Upper lobe of left lung (tissue), 6 donors: ENCODE measurements at regions not wholly inside any gene's neighbourhood (a gene's known extent, or its start where the extent isn't known, plus 50 kb on each side); places are given as distances from the start of the nearest gene placed in this dataset.
A peak's percentile ranks its signal among the peaks of the same experiment; 100 is the strongest.
"Not testable (repeated sequence)": the region's sequence is repeated elsewhere in the genome, so short reads cannot be mapped to it uniquely, and the experiment has no call there.

Source experiments
- ATAC-seq, 2 donors: fragments of 200-7000 bp; cut with Tn5 transposase; one replicate each; pipeline ENCODE4 v1.9.1; 2022; ENCODE audit warnings: mild to moderate bottlenecking in 2 of 2, moderate library complexity in 2 of 2; ENCODE audit not compliant: low FRiP score in 2 of 2
- DNase-seq, 2 donors: peaks; one replicate each; pipeline ENCODE4 v3.0.0-alpha.2; 2019 to 2020
- H3K27ac ChIP-seq, 4 donors: fragments of 200-600 bp; sonication (generic); one replicate each; pipeline ENCODE4 v1.5.1; 2016 to 2019
- H3K27me3 ChIP-seq, 4 donors: fragments of 200-600 bp; sonication (generic); one replicate each; pipeline ENCODE4 v1.5.1; 2017 to 2019
- H3K36me3 ChIP-seq, 4 donors: fragments of 200-600 bp; sonication (generic); one replicate each; pipeline ENCODE4 v1.5.1; 2016 to 2019
- H3K4me1 ChIP-seq, 4 donors: fragments of 200-600 bp; sonication (generic); one replicate each; pipeline ENCODE4 v1.5.1; 2018 to 2019
- H3K4me3 ChIP-seq, 4 donors: fragments of 200-600 bp; sonication (generic); one replicate each; pipeline ENCODE4 v1.5.1; 2017 to 2019; ENCODE audit warnings: mild to moderate bottlenecking in 2 of 4, moderate library complexity in 1 of 4
- H3K9me3 ChIP-seq, 4 donors: fragments of 200-600 bp; sonication (generic); one replicate each; pipeline ENCODE4 v1.5.1; 2018 to 2019
- EP300 ChIP-seq, 4 donors: sonication (generic); formaldehyde crosslinking; IDR thresholded peaks; one replicate each; pipeline ENCODE4 v1.5.1; 2017; ENCODE audit warnings: antibody characterized with exemption in 4 of 4, control low read depth in 2 of 4
- POLR2A ChIP-seq, 4 donors: fragments of 450-650 bp; IDR thresholded peaks; one replicate each; pipeline ENCODE4 v1.5.1; 2016 to 2017; ENCODE audit warnings: antibody characterized with exemption in 4 of 4, mild to moderate bottlenecking in 2 of 4
- POLR2AphosphoS5 ChIP-seq, 2 donors: sonication (generic); formaldehyde crosslinking; IDR thresholded peaks; one replicate each; pipeline ENCODE4 v1.5.1; 2017; ENCODE audit warnings: antibody characterized with exemption in 2 of 2
- WGBS, 2 donors: methylation state at CpG; one replicate each; pipeline ENCODE4 v1.1.5; 2017 to 2018; 5-methylcytosine and 5-hydroxymethylcytosine counted together
- TF ChIP-seq, protein P1 (sequence below), 6 experiments: fragments of 450-650 bp in 4 of 6; fragments of 200-600 bp in 2 of 6; sonication (generic) in 2 of 6; IDR thresholded peaks; one replicate each; pipeline ENCODE4 v1.5.1; 2016 to 2019; ENCODE audit warnings: antibody characterized with exemption in 6 of 6
- donor health status: DM: no; HTN: no; CAD: no; lungs with moderate emphysema.
- donor health status: DM: no; HTN: yes; CAD: no; lungs with severe emphysema.

DNA sequence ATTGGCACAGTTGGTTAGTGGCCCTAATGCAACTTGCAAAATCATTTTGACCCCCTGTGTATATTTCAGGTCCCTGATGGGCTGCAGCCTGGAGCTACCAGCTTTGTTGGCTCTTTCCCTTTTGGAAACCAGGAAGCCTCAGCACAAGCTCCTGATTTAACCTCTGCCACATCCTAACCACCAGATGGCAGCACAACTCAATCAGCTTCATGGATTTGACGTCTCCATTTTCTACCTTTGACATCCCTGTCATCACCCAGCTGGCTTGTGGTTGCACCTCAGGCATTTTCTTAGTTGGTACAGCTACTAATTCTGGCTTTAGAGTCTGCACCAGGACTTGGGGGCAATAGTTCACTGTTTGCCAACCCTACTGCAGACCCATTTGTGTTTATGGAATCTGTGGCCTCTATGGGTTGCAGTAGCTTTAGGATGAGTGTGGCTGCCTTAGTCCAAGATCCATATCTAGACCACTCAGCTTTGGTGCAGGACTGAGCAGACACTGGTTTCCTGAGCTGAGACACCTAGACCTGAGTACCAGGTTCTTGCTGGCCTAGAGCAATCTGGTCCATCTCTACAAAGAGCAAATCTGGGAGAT lies 456.2 kb downstream of the REEP3 start:
- no peak for DNase-seq
- Histone ChIP-seq H3K4me1 (no peaks in the 10 kb centered on the region), H3K4me3 (no peak overlapping the region), H3K36me3 (no peaks in the 10 kb centered on the region), H3K9me3 (no peaks in the 10 kb centered on the region), H3K27ac (no peak overlapping the region), H3K27me3 (no peaks in the 10 kb centered on the region)
- ATAC-seq = peak in 1 of 2 donors; percentile 63
- WGBS, 2 donors = 0% methylated on average over 1 of the region's 1 CpG
- no peak for TF ChIP-seq POLR2AphosphoS5 (IDR thresholded peaks at IDR 0.05)
- TF ChIP-seq, protein P1, sequence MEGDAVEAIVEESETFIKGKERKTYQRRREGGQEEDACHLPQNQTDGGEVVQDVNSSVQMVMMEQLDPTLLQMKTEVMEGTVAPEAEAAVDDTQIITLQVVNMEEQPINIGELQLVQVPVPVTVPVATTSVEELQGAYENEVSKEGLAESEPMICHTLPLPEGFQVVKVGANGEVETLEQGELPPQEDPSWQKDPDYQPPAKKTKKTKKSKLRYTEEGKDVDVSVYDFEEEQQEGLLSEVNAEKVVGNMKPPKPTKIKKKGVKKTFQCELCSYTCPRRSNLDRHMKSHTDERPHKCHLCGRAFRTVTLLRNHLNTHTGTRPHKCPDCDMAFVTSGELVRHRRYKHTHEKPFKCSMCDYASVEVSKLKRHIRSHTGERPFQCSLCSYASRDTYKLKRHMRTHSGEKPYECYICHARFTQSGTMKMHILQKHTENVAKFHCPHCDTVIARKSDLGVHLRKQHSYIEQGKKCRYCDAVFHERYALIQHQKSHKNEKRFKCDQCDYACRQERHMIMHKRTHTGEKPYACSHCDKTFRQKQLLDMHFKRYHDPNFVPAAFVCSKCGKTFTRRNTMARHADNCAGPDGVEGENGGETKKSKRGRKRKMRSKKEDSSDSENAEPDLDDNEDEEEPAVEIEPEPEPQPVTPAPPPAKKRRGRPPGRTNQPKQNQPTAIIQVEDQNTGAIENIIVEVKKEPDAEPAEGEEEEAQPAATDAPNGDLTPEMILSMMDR (IDR thresholded peaks at IDR 0.05) = peak in 4 of 6 experiments; percentile 30 to 49 (median 40)

DNA sequence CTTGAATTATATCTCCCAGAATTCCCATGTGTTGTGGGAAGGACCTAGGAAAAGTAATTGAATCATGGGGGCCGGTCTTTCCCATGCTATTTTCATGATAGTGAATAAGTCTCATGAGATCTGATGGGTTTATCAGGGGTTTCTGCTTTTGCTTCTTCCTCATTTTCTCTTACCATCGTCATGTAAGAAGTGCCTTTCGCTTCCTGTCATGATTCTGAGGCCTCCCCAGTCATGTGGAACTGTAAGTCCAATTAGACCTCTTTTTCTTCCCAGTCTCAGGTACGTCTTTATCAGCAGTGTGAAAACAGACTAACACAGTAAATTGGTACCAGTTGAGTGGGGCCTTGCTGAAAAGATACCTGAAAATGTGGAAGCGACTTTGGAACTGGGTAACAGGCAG lies 459.7 kb downstream of the REEP3 start:
- not testable (repeated sequence) for H3K36me3 ChIP-seq, H3K9me3 ChIP-seq, H3K4me3 ChIP-seq, H3K27me3 ChIP-seq, DNase-seq, H3K4me1 ChIP-seq, H3K27ac ChIP-seq, ATAC-seq
- WGBS, 2 donors = 43 to 54% methylated on average over 5 of the region's 5 CpGs

DNA sequence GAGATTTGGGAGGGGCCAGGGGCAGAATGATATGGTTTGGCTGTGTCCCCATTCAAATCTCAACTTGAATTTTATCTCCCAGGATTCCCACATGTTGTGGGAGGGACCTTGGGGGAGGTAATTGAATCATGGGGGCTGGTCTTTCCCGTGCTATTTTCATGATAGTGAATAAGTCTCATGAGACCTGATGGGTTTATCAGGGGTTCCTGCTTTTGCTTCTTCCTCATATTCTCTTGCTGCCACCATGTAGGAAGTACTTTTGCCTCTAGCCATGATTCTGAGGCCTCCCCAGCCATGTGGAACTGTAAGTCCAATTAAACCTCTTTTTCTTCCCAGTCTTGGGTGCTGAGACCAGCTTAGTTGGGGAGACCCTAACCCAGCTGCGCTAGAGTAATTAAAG lies 462.9 kb downstream of the REEP3 start:
- H3K9me3 ChIP-seq, H3K4me1 ChIP-seq, H3K4me3 ChIP-seq, H3K27ac ChIP-seq, H3K36me3 ChIP-seq, ATAC-seq, DNase-seq, H3K27me3 ChIP-seq: not testable (repeated sequence)
- WGBS, 2 donors = 45 to 48% methylated on average over 2 of the region's 2 CpGs

- Histone ChIP-seq H3K36me3 (no peaks in the 10 kb centered on the region), H3K4me1 (no peaks in the 10 kb centered on the region), H3K27ac (no peak overlapping the region), H3K9me3 (no peaks in the 10 kb centered on the region), H3K27me3 (no peaks in the 10 kb centered on the region), H3K4me3 (no peak overlapping the region)
- no peak for ATAC-seq
- no peak for DNase-seq
- 78 to 93% methylated on average over 3 of the region's 3 CpGs for WGBS, 2 donors
- TF ChIP-seq EP300 (IDR thresholded peaks at IDR 0.05) = no peak
- TF ChIP-seq, protein P1 (IDR thresholded peaks at IDR 0.05) = no peak
- TF ChIP-seq POLR2A (IDR thresholded peaks at IDR 0.05) = no peak
- TF ChIP-seq POLR2AphosphoS5 (IDR thresholded peaks at IDR 0.05) = no peak
These were observed 465.3 kb downstream of the REEP3 start for GRCh38 chr10:63986536-63986935.

DNA sequence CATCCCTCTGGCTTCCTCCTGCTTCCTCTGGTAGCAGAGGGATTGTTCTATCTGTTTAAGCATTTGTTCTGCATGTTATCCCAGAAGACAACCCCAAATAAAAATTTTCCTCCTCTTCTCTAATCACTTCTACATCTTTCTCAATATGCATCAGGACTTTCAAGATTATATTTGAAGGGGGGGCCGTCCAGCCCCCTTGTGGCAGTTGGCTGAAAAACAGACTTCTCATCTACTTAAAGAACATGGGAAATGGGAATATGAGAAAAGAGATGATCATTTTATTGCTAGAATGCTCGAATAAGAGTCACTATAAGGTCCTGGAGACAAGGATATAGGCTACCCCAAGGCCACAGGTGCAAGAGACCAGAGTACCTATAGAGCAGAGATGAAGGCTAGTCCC lies 466.0 kb downstream of the REEP3 start:
- no peaks in the 10 kb centered on the region for H3K4me1 ChIP-seq
- no peak for DNase-seq
- H3K27ac ChIP-seq = no peak overlapping the region
- no peak overlapping the region for H3K4me3 ChIP-seq
- TF ChIP-seq EP300 (IDR thresholded peaks at IDR 0.05) (no peak), POLR2A (IDR thresholded peaks at IDR 0.05) (no peak), POLR2AphosphoS5 (IDR thresholded peaks at IDR 0.05) (no peak)
- TF ChIP-seq, protein P1 (IDR thresholded peaks at IDR 0.05) = no peak
- no peaks in the 10 kb centered on the region for H3K36me3 ChIP-seq
- no peak for ATAC-seq
- WGBS, 2 donors = 41 to 46% methylated on average over 2 of the region's 2 CpGs
- H3K9me3 ChIP-seq = no peaks in the 10 kb centered on the region
- H3K27me3 ChIP-seq = no peaks in the 10 kb centered on the region

DNA sequence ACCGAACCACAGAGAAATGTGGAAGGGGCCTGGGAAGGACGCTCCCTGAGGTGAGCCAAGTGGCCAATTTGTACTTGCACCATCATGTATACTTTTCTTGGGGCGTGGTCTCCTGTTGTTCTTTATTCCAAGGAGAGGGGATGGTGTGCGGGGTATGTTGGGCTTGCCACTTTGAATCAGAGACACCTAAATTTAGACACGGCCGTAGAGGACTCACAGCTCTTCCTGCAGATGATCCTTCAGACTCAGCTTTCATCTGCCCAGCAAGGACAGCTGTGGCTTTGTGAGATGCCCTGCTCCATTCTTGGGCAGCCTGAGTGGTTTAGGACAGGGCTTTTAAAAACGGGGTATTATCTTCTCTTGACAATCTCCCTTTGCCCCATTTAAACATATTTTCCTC lies 473.2 kb downstream of the REEP3 start:
- TF ChIP-seq EP300 (IDR thresholded peaks at IDR 0.05) (no peak), POLR2AphosphoS5 (IDR thresholded peaks at IDR 0.05) (no peak), POLR2A (IDR thresholded peaks at IDR 0.05) (no peak)
- TF ChIP-seq, protein P1 (IDR thresholded peaks at IDR 0.05) = no peak
- 83 to 84% methylated on average over 7 of the region's 7 CpGs for WGBS, 2 donors

More for the DNA sequence above, 473.2 kb downstream of the REEP3 start:
- Histone ChIP-seq H3K27ac (no peak overlapping the region), H3K4me1 (no peaks in the 10 kb centered on the region), H3K27me3 (no peaks in the 10 kb centered on the region), H3K36me3 (no peaks in the 10 kb centered on the region), H3K9me3 (no peaks in the 10 kb centered on the region), H3K4me3 (no peak overlapping the region)
- ATAC-seq (no peak), DNase-seq (no peak)
